ENCODE measurements at regions not wholly inside any gene's neighbourhood (a gene's known extent, or its start where the extent isn't known, plus 50 kb on each side); places are given as distances from the start of the nearest gene placed in this dataset.

- Mint-ChIP-seq H3K36me3 (ENCODE audit: low read depth) (no peaks in the 10 kb centered on the region), H3K27ac (no peak overlapping the region), H3K27me3 (no peaks in the 10 kb centered on the region), H3K4me1 (no peaks in the 10 kb centered on the region), H3K9me3 (peaks cover 4% of the 10 kb centered on the region), H3K4me3 (no peak overlapping the region)
- DNase-seq, result no peak
- POLR2A ChIA-PET, result no interaction called here
- CTCF ChIA-PET, result no interaction called here
Observed at GRCh38 chr2:117085256-117085655, 729.2 kb upstream of the DDX18 start.

- ChIA-PET POLR2A (no interaction called here), CTCF (no interaction called here)
- Mint-ChIP-seq H3K4me1 (no peaks in the 10 kb centered on the region), H3K27me3 (no peaks in the 10 kb centered on the region), H3K27ac (no peak overlapping the region), H3K36me3 (ENCODE audit: low read depth) (no peaks in the 10 kb centered on the region), H3K9me3 (peaks cover 4% of the 10 kb centered on the region), H3K4me3 (no peak overlapping the region)
- DNase-seq, result no peak
Observed at GRCh38 chr2:117085737-117086136, 728.8 kb upstream of the DDX18 start.

- DNase-seq, result no peak
- Mint-ChIP-seq H3K4me3 (no peak overlapping the region), H3K27me3 (no peaks in the 10 kb centered on the region), H3K9me3 (peaks cover 4% of the 10 kb centered on the region), H3K36me3 (ENCODE audit: low read depth) (no peaks in the 10 kb centered on the region), H3K27ac (no peak overlapping the region), H3K4me1 (no peaks in the 10 kb centered on the region)
- ChIA-PET POLR2A (no interaction called here), CTCF (no interaction called here)
Observed at GRCh38 chr2:117086174-117086942, 728.1 kb upstream of the DDX18 start.

DNA sequence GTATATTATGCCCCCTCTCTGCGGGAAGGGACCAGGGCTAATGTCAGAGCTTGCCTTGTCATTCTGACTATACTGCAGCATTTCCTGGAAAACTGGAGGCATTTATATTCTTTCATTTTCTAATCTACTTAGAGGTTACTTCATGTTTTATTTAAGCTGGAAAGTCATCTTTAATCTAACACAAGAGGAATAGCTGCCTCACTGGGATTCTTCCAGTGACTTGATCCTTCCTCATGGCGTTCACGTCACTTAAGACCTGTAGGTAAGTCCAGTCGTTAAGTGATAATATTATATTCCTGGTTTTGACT lies 727.6 kb upstream of the DDX18 start:
- no peaks in the 10 kb centered on the region for H3K36me3 Mint-ChIP-seq (ENCODE audit: low read depth)
- CTCF ChIA-PET, result no interaction called here
- no peak overlapping the region for H3K27ac Mint-ChIP-seq
- peaks cover 4% of the 10 kb centered on the region for H3K9me3 Mint-ChIP-seq
- no peak for DNase-seq
- H3K4me3 Mint-ChIP-seq, result no peak overlapping the region
- POLR2A ChIA-PET, result no interaction called here
- H3K4me1 Mint-ChIP-seq, result no peaks in the 10 kb centered on the region
- H3K27me3 Mint-ChIP-seq, result no peaks in the 10 kb centered on the region

DNA sequence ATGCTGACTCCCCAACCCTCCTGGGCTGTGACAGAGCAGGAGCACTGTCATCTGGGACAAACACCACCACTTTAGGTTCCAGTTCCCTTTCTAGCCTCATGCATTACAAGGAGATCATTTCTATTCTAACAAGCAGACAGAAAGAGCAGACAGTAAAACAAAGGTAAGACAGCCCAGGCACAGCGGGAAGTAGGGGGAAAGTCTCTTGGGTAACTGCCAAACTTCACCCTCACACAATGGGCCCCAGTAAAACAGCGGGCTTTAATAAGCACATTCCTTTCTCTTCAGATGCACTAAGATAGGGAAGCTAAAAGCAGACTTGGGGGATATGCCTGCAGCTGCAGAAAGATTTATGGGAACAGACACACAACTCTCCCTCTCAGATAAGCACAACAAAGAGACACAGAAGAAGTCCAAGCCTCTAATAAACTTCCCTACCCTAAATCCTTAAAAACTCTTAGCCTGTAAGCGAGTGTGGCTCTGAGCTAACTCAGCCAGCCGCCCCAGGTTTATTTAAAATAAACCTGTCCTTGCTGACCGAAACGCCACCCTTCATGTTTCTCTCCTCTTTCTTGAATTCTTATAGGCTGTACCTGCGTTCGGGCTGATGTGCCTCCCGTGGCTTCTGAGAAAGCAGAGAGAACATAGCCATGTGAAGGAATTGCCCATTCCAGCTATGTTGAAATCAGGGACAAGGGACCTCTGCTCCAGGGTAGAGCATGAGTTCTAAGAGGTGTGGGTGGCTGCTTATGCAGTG lies 726.8 kb upstream of the DDX18 start:
- CTCF ChIA-PET, result no interaction called here
- no peak for DNase-seq
- Mint-ChIP-seq H3K4me1 (no peaks in the 10 kb centered on the region), H3K9me3 (peaks cover 2% of the 10 kb centered on the region), H3K27me3 (no peaks in the 10 kb centered on the region), H3K4me3 (no peak overlapping the region), H3K36me3 (ENCODE audit: low read depth) (no peaks in the 10 kb centered on the region), H3K27ac (no peak overlapping the region)
- POLR2A ChIA-PET, result no interaction called here

GRCh38 chr2:117091041-117091837 lies 723.3 kb upstream of the DDX18 start:
- ChIA-PET POLR2A (no interaction called here), CTCF (no interaction called here)
- no peaks in the 10 kb centered on the region for H3K36me3 Mint-ChIP-seq (ENCODE audit: low read depth)
- no peaks in the 10 kb centered on the region for H3K4me1 Mint-ChIP-seq
- no peak overlapping the region for H3K4me3 Mint-ChIP-seq
- no peaks in the 10 kb centered on the region for H3K27me3 Mint-ChIP-seq
- no peak overlapping the region for H3K27ac Mint-ChIP-seq
- H3K9me3 Mint-ChIP-seq, result peaks cover 2% of the 10 kb centered on the region
- DNase-seq, result no peak

DNA sequence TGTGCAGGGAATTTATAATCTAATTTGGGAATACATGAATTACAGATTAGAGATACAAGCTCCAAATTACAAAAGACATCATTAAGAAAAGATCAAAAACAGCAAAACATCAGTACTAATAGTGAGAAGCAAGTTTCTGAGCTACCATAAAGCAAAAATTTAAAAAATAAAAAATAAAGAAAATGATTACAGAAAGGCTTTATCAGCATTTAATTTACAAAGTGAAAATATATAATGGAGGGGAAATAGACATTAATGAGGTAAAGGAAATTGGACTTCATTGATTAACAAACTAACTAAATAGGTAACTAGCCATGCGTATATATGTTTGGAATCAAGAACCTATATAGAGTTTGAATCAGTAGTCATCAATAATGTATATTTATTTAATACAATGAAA lies 712.9 kb upstream of the DDX18 start:
- no peaks in the 10 kb centered on the region for H3K36me3 Mint-ChIP-seq (ENCODE audit: low read depth)
- CTCF ChIA-PET, result no interaction called here
- H3K4me1 Mint-ChIP-seq, result no peaks in the 10 kb centered on the region
- no peak for DNase-seq
- POLR2A ChIA-PET, result no interaction called here
- no peak overlapping the region for H3K4me3 Mint-ChIP-seq
- H3K9me3 Mint-ChIP-seq, result peaks cover 11% of the 10 kb centered on the region
- H3K27me3 Mint-ChIP-seq, result no peaks in the 10 kb centered on the region
- H3K27ac Mint-ChIP-seq, result no peak overlapping the region

- POLR2A ChIA-PET, result no interaction called here
- no peak overlapping the region for H3K27ac Mint-ChIP-seq
- H3K36me3 Mint-ChIP-seq (ENCODE audit: low read depth), result no peaks in the 10 kb centered on the region
- no peaks in the 10 kb centered on the region for H3K27me3 Mint-ChIP-seq
- no peak overlapping the region for H3K4me3 Mint-ChIP-seq
- CTCF ChIA-PET, result no interaction called here
- DNase-seq, result no peak
- H3K4me1 Mint-ChIP-seq, result no peaks in the 10 kb centered on the region
- H3K9me3 Mint-ChIP-seq, result peaks cover 35% of the 10 kb centered on the region
Observed at GRCh38 chr2:117108741-117109267, 705.7 kb upstream of the DDX18 start.

- POLR2A ChIA-PET, result no interaction called here
- DNase-seq, result no peak
- peaks cover 3% of the 10 kb centered on the region for H3K9me3 Mint-ChIP-seq
- CTCF ChIA-PET, result no interaction called here
- no peaks in the 10 kb centered on the region for H3K36me3 Mint-ChIP-seq (ENCODE audit: low read depth)
- H3K27me3 Mint-ChIP-seq, result no peaks in the 10 kb centered on the region
- no peak overlapping the region for H3K4me3 Mint-ChIP-seq
- no peaks in the 10 kb centered on the region for H3K4me1 Mint-ChIP-seq
- H3K27ac Mint-ChIP-seq, result no peak overlapping the region
Observed at GRCh38 chr2:117118994-117119393, 695.5 kb upstream of the DDX18 start.

DNA sequence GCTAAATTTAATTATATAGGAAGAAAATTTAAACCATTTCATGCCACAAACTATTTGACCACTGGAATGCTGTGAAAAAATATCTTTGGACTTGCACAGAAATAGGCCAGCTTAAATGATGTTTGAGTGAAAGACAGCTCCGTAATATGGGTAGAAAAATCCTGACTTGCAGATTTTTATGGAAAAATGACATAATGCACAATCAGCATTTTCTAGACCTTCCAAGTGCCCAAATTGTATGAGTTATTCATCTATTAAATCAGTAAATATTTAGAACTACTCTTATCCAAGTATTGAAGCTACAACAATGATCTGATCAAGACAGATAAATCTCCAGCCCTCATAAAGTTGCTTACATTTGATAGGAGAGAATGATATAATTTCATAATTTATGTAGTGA lies 691.1 kb upstream of the DDX18 start:
- CTCF ChIA-PET, result no interaction called here
- POLR2A ChIA-PET, result no interaction called here
- no peak for DNase-seq
- no peaks in the 10 kb centered on the region for H3K4me1 Mint-ChIP-seq
- no peak overlapping the region for H3K4me3 Mint-ChIP-seq
- peaks cover 3% of the 10 kb centered on the region for H3K9me3 Mint-ChIP-seq
- no peaks in the 10 kb centered on the region for H3K27me3 Mint-ChIP-seq
- no peak overlapping the region for H3K27ac Mint-ChIP-seq
- no peaks in the 10 kb centered on the region for H3K36me3 Mint-ChIP-seq (ENCODE audit: low read depth)

DNA sequence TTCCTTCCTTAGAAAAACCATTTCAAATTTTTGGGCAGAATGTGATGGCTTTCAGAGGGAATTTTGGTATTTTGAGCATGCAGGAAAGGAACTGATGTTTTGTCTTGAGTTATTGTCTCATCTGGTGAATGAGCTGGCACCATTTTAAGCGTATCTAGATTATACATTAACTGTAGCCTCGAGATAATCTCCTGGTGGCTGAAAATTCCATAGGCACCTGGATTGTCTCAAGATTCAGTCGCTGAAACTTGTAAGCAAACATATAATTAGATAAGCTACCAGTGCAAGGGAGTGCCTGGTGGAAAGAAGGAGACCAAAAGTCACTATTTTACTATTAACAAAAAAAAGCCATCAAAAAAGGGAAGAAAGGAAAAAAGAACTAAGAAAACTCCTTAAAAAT lies 687.8 kb upstream of the DDX18 start:
- Mint-ChIP-seq H3K27ac (no peak overlapping the region), H3K9me3 (peaks cover 2% of the 10 kb centered on the region), H3K27me3 (no peaks in the 10 kb centered on the region), H3K36me3 (ENCODE audit: low read depth) (no peaks in the 10 kb centered on the region), H3K4me3 (no peak overlapping the region), H3K4me1 (no peaks in the 10 kb centered on the region)
- CTCF ChIA-PET, result no interaction called here
- POLR2A ChIA-PET, result no interaction called here
- no peak for DNase-seq

DNA sequence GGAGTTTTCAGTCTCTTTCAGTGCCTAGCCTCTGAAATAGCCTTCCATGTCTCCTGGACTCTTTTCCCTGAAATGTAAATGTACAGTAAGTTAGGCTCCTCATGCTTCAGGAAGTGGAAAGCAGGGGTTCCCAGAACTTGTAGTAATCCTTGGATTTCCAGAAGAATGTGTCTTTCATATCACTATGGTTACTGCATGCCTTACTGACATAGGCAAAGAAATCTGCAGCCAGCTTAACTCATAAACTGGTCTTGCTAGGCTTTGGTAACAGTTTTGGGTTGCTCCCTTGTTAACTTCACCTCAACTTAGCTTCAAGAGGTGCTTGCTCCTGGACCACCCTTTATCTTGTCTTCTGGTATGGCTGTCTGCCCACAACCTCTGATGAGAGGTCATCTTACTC lies 686.8 kb upstream of the DDX18 start:
- H3K36me3 Mint-ChIP-seq (ENCODE audit: low read depth), result no peaks in the 10 kb centered on the region
- DNase-seq, result no peak
- ChIA-PET CTCF (no interaction called here), POLR2A (no interaction called here)
- H3K27me3 Mint-ChIP-seq, result no peaks in the 10 kb centered on the region
- H3K4me1 Mint-ChIP-seq, result no peaks in the 10 kb centered on the region
- H3K9me3 Mint-ChIP-seq, result peaks cover 2% of the 10 kb centered on the region
- H3K4me3 Mint-ChIP-seq, result no peak overlapping the region
- no peak overlapping the region for H3K27ac Mint-ChIP-seq

- no peak for DNase-seq
- no peak overlapping the region for H3K27ac Mint-ChIP-seq
- no peaks in the 10 kb centered on the region for H3K27me3 Mint-ChIP-seq
- H3K4me1 Mint-ChIP-seq, result no peaks in the 10 kb centered on the region
- no peak overlapping the region for H3K4me3 Mint-ChIP-seq
- ChIA-PET POLR2A (no interaction called here), CTCF (no interaction called here)
- H3K9me3 Mint-ChIP-seq, result peaks cover 2% of the 10 kb centered on the region
- no peaks in the 10 kb centered on the region for H3K36me3 Mint-ChIP-seq (ENCODE audit: low read depth)
Observed at GRCh38 chr2:117128461-117128860, 686.0 kb upstream of the DDX18 start.

DNA sequence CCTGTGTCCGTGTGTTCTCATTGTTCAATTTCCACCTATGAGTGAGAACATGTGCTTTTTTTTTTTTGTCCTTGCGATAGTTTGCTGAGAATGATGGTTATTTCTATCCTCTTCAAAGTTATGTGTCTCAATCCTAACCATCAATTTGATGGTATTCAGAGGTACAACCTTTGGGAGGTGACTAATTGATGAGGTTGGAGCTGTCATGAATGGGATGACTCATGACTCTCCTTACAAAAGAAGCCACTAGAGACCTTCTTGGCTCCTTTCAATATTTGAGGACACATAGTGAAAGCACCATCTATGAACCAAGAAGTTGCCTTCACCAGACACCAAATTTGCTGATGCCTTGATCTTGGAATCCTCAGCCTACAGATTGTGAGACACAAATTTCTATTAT lies 677.1 kb upstream of the DDX18 start:
- H3K4me1 Mint-ChIP-seq, result no peaks in the 10 kb centered on the region
- no peak for DNase-seq
- no peaks in the 10 kb centered on the region for H3K27me3 Mint-ChIP-seq
- no peak overlapping the region for H3K4me3 Mint-ChIP-seq
- H3K27ac Mint-ChIP-seq, result no peak overlapping the region
- no peaks in the 10 kb centered on the region for H3K36me3 Mint-ChIP-seq (ENCODE audit: low read depth)
- H3K9me3 Mint-ChIP-seq, result peaks cover 2% of the 10 kb centered on the region
- CTCF ChIA-PET, result no interaction called here
- POLR2A ChIA-PET, result no interaction called here
